NCI-H2081 treated with DMSO at 0.1 percent for 48 hours (cell line): ENCODE measurements at regions not wholly inside any gene's neighbourhood (a gene's known extent, or its start where the extent isn't known, plus 50 kb on each side); places are given as distances from the start of the nearest gene placed in this dataset.
"Not testable (repeated sequence)": the region's sequence is repeated elsewhere in the genome, so short reads cannot be mapped to it uniquely, and the experiment has no call there.

ENCODE experiments used
- DNase-seq: peaks from one replicate; lab custom pipeline; 2025; lab: John Stamatoyannopoulos, UW

DNA sequence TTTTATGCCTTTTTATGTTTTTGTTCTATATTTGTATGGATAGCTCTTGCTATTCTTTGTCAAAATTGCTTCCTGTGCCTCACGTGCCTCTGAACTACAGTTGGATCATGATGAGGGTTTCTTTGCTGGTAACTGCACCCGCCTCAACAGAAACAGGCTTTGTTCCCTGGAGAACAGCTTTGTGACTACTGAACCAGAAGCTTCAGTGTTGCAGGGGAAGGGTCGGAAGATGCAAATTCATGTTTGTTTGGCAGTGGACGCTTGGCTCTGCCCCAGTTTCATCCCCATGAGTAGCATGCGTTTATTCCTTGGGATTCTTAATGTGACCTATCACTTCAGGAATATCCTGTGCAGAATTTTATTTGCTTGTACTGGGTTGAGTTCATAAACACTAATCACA, 959.1 kb upstream of the WWC1 start:
- DNase-seq: no peak

DNA sequence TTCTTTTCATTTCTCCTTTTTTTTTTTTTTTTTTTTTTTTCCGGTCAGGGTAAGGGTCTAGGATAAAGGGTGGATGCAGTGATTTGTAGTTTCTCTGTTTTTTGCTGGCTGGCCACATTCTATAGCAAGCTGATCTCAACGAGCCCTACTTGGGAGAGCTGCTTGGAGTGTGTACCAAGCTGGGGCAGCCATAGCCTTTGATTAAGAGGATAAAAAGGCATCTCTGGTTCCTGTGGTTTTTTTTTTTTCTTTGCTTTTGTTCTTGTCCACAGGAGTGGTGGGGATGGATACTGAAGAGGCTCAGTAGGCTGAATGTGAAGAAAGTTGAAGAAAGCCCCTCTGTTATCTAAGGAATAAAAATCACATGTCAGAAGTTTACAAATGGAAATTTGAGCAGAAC, 955.3 kb upstream of the WWC1 start:
- DNase-seq: no peak

DNA sequence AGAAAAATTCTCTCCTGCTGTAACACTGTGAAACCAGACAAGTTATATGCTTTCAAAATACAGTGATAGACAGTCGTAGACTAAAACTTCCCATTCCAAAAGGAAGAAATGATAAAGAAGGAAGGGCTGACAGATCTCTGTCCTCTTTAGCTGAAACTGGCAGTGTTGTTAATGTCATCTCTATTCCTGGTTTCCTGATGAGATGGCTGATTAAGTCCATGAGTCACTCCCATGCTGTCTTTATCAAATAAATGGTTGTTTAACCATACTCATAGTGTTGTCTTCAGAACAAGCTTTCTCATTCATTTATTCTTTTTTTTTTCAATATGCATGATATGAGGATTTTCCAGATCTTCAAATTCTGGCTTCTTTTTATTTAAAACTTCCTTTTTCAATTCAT, 952.2 kb upstream of the WWC1 start:
- DNase-seq: no peak

DNA sequence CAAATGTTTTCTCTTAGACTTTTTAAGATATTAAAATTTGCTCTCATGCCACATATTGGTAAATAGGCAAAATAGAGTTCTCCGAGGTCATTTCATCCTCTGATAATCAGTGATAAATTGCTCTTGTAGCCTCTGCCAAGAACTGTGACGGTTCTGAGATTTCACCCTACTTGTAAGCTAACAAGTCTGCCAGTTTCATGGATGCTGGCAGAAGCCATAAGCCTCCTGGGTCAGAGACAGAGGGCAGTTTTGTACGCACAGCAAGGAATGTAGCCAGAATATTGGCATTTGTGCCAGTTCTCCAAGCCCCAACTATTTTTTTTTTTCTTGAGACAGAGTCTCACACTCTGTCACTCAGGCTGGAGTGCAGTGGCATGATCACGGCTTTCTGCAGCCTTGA, 945.0 kb upstream of the WWC1 start:
- DNase-seq: no peak

DNA sequence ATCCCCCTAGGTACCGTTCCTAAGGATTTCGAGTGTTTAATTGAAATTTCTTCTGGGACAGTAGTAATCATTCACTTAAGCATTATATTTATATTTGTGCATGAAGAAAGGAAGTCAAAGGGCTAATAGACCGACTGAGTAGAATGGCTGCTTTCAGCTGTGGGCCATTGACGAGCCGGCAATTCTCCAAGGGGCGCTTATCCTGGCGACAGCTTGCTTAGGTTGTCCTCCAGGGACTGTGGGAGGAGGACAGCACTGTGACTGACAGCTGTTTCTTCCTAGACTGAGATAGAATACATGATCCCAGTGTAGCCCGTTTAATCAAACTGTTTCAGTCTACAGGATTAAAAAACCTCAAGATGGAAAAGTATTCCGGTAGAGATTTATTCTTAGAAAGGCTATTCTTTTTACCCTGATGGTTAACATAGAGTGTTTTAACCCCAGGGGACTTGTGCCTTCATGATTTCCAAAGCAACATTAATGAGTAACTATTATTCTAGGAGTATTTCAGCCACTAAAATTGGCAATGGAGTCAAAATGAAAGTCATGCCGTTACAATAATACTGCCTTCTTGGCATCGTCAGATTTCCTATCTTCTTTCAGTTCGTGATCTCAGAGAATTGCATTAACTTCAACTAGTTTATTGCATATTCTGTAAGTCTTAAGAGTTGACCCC, 943.1 kb upstream of the WWC1 start:
- no peak for DNase-seq

DNA sequence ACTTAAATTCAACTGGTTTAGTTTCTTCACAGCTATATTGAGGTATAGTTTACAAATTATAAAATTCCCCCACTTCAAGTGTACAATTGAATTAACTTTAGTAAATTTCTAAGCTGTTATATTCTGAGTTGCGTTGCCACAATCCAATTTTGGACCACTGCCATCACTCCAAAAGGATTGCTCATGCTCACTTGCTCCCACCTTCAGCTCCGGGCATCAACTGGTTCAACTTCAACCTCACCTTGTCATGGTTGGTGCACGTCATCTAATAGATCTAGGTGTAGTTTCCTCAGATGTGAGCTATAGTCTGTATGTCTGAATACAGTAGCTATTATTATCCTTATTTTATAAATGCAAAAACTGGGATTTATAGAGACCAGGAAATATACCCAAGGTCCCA, 942.5 kb upstream of the WWC1 start:
- no peak for DNase-seq

DNA sequence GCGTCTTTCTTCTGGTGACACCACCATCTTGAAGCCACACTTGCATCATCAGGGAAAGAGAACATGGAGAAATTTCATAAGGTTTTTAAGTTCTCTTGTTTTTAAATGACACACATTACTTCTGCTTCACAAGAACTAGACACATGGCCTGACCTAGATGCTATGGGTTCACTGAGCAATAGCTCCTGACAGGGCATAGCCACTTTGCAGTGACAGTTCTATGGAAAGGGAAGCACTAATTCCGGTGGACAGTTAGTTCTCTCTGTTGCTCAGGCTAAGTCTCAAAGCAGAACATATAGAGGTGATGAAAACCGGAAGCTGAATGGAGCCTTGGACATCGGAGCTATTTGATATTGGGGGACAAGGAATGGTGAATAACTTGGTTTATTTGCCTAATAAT, 940.1 kb upstream of the WWC1 start:
- no peak for DNase-seq

DNA sequence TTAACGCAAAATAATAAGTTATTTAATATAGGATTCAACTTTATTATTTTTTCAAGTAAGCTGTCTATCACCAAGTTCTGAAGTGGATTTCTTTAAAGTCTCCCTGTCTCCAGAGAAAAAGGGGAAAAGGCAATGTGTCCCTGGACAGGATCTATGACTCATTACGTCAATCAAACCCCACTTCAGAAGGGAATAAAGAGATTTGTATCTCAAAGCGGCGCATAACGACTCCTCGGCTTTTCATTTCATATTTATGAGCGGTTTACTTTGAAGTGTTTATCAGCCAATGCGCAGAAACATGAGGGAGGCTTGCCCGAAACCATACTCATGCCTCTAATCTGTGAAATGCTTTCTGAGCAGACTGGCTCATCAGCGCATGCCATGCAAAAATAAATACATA, 938.6 kb upstream of the WWC1 start:
- no peak for DNase-seq

DNA sequence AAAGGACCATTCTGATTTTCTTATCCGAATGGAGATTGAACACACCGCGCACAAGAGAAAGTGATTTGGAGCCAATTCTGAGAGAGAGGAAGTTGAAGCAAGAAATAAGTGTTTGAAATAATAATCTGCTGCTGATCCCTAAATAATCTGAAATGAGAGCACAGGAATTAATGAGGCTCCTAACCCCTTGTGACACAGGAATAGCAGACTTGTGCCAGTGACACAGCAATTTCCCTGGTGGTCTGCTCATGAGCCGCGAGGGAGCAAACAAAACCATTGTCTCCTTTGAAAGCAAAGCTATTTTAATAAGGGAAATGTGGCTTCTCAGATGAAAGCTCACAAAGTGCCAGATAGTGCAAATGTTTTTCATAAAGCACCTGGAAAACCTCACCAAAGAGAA, 936.1 kb upstream of the WWC1 start:
- no peak for DNase-seq

DNA sequence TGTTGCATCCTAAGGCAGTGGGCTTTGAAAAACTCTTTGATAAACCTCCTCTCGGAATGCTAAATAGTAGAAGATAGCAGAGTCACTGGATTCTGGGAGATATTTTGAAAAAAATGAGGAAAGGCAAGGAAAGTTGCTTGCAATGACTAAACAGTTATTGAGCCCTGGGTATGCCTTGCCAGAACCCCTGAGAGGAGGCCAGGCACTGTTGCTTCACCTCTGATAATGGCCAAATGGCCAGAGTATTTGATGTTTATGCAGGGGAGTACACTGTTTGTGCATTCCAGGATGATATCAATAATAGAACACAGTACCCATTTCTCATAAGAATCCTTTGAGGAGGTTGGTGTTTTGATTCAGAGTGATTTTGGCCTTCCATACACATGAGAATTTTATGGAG, 935.1 kb upstream of the WWC1 start:
- DNase-seq: no peak

DNA sequence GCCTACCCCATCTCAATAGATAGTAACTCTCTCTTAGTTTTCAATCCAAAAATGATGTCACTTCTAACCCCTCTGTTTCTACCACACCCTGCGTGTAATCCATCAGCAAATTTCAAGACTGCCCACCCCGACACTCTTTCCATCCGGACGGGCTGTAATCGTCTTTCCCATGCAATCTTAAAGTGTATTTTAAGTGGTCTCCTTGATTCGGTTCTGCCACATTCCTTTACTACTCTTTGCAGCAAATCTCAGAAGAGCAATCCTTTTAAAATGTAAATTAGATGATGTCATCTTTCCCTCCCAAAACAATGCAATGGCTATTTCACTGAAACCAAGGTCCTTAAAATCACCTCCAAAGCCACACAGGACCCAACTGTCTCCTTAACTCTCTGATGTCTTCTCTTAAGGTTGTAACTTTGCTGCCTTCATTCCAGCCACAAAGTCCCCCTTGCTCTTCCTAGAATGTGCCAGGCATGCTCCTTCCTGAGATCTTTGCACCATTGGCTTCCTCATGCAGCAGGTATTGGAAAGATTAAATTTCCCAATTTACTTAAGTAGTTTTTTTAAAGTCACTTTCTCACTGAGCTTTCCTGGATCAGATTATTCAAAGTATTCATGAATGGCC, 932.5 kb upstream of the WWC1 start:
- no peak for DNase-seq

DNA sequence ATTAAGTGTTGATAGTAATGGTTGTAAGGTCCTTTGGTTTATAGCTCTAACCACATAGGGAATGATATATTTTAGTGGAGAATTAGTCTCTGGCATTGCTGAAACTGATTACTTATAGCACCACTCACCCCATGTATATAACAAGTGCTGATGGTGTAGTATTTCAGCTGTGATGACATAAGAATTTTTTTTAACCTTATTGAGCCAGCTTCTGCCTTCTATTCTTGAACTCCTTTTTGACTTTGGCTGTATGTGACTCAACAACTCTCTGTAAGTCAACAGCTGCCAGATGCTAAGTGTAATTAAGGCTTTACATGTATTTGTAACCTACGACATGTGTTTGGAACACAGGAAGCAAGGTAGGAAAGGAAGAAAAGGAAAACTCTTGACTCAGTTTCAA, 929.6 kb upstream of the WWC1 start:
- DNase-seq: no peak

DNA sequence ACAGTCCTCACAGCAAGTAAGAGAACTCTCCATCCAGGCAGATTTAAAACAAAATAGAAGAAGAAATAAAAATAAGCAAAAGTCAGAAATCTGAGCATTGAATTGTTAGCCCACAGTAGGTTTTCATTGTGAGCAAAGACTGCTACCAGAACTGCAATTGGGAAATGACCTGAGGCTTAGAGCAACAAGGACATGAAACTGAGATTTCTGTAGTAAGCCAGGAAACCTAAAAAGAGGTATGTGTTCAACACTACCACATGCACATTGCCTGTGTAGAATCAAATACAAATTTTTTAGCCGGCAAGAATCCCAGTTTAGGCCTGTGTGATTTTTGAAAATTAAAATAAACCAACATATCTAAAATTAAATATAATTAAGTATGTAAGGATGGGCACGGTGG, 928.4 kb upstream of the WWC1 start:
- DNase-seq: no peak

DNA sequence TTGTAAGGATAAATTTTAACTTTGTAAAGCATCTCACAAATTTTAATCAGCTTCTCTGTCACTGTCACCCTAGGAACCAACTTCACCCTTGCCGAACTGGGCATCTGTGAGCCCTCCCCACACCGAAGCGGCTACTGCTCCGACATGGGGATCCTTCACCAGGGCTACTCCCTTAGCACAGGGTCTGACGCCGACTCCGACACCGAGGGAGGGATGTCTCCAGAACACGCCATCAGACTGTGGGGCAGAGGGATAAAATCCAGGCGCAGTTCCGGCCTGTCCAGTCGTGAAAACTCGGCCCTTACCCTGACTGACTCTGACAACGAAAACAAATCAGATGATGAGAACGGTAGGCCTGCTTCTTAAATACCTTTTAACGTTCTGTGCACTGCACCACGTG, 916.3 kb upstream of the WWC1 start:
- no peak for DNase-seq

DNA sequence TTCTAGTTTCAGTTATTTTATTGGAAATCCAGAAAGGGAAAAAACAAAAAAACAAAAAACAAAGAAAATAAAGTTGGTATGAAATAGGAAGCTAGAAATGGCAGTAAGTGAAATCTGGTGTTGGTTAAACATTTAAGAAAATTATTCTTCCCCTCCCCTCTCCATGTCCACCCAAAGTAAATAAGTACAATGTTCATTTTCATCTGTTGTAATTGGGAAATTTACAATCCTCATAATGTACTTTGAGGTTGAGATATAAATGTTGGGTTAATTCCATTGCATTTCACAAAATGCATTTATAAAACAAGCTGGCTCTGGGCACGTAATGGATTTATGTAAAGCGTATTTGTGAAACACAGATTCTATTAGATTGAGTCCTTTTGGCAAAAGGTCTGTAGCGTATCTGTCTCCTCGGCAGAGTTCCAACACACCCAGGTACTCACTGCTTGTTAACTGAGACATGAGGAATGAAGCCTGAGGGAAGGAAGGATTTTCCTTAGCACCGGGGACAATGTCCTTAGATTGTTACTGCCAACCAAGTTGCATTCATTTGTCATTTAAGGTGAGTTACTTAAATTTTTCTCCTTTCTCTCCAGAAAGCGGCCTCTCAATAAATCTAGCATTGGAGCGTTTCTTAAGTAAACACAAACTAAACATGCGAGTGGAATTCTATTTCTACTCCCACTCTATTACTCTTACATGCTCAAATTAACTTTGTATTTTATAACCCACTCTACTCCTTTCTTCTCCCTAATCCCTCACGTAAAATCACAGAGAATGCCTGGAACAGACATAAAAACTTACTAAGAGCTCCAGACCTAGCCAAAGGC, 912.3 kb upstream of the WWC1 start:
- no peak for DNase-seq

DNA sequence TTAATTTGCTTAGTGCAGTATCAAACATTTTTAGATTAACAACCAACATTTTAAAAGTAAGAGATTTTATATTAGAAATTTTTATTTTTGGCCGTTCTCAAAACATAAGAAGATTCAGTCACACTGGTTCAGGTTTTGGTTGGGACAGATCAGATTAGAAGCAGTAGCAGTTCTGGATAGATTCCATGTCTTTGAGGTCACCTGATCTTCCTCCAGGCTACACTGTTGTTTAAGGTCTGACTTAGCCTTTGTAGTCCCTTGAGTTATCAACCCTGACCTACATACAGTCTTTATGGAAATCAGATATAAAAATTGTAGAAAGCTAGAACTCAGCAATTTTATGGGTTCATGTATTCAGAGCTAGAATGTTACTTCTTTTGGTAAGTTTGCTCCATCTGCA, 910.0 kb upstream of the WWC1 start:
- no peak for DNase-seq

DNA sequence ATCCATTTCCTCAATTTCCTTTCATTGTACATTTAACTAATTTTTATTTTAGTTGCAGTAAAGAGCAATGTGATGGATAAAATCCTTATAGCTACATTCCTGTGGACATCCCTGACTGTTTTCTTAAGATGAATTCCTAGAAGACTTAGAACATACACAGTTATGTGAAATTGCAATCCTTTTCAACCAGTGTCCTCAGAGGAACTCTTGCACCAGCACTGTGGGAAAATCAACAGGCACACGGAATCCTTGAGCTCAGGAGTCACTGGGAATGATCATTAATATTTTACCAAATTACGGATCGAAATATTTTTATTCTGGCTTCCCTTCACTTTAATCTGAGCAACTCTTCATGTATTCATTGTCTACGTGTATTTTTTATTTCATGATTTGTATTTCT, 901.9 kb upstream of the WWC1 start:
- no peak for DNase-seq

DNA sequence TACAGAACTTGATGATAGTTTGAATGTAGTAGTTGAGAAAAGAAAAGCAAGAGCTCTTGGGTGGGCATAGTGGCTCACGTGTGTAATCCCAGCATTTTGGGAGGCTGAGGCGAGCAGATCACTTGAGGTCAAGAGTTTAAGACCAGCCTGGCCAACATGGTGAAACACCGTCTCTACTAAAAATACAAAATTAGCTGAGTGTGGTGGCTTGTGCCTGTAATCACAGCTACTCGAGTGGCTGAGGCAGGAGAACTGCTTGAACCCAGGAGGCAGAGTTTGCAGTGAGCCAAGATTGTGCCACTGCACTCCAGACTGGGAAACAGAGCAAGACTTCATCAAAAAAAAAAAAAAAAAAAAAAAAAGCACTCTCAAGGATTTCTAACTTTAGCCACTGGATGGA, 900.2 kb upstream of the WWC1 start:
- not testable (repeated sequence) for DNase-seq

DNA sequence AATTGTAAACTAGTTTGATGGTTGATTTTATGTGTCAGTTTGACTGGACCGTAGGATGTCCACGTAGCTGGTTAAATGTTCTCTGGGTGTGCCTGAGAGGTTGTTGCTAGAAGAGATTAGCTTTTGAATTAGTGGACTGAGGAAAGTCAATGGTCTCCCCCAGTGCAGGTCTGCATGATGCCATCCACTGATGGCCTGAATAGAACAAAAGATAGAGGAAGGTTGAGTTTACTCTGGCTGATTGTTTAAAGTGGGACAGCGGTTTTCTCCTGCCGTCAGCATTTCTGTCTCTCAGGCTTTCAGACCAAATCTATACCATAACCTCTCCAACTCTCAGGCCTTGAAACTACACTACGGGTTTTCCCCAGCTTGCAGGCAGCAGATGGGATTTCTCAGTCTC, 899.2 kb upstream of the WWC1 start:
- no peak for DNase-seq

DNA sequence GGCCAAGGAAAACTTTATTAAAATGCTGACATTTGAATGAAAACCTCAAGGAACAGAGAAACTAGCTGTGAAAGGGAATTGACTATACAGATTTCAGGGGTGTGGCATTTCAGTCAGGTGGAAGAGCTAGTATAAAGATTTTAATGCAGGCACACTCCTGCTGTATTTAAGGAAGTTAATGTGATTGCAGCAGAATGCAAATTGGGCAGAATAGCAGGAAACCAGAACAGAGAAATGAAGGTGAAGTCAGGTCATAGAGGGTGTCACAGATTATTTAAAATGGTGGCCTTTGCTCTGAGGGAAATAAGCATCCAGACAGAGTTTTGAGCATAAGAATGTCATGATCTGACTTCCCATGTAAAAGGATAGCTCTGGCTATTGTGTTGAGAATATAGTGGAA, 898.1 kb upstream of the WWC1 start:
- no peak for DNase-seq

DNA sequence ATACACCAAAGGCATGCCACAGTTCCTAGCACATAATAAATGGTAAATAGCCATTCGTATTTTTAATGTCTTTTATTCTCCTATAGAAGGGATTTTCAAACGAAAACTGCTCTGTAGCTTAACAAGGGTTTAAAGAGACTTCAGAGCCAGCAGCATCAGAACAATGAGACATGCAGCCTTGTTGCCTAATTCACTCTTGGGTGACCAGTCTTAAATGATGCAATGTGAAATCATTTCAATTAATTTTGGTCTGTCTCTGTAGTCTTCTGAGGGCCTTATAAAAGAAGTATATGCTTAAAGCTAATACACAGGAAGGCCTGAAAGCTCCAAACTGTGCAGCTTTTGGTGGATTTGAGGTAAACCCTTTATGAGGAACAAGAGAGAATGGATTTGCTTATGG, 888.8 kb upstream of the WWC1 start:
- DNase-seq: no peak

DNA sequence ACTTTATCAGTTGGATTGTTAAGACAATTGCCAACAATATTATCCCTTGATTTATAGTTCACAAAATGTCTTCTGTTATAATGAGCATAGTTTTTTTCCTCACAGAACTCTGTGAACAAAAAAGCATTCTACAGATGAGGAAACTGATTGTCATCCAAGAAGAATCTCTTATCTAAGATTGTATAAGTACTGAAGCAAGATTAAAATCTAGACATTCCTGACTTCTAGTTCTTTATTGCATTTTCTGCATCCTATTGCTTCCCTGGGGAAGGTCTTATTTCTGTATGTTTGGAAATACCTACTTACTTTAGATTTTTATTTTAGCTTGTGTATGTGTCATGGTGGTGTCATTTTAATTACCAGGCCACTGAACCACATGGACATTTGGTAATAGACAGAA, 884.9 kb upstream of the WWC1 start:
- no peak for DNase-seq

DNA sequence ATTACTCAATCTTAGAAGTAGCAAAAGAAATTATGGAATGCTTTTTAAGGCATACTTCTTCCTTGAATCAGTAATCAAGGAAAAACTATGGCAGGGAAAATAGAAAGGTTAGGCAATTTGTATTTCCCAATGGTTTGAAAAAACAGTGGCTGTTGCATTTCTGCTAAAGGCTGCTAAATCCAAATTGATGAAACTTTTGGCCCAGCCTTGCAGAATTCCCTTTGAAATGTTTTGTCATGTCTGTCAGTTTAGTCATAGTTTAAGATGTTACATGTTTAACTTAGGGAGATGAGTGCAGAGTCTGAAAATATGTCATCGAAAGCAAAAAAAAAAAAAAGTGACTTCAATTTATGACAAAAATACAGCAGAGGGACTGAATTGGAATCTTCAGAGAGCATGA, 878.9 kb upstream of the WWC1 start:
- DNase-seq: no peak

DNA sequence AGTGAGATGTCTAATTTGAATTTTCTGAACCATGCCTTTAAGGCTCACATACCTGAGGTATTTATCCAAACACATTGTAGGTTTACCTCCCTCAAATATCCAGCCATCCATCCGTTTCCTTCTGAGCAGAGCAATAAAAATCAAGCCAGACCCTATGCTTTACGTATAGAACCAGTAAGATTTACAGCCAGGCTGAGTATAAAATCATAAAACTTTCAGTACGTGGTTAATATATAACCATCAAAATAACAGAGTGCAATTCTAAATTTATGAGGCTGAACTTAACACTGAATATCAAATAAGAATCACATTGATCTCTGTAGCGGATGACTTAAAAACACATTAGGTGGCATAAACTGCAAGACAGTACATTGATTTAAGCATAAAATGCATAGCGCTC, 877.9 kb upstream of the WWC1 start:
- peak; percentile 23 for DNase-seq
